AG09319 (cell line): ENCODE measurements at regions not wholly inside any gene's neighbourhood (a gene's known extent, or its start where the extent isn't known, plus 50 kb on each side); places are given as distances from the start of the nearest gene placed in this dataset.
A peak's percentile ranks its signal among the peaks of the same experiment; 100 is the strongest.
"Not testable (repeated sequence)": the region's sequence is repeated elsewhere in the genome, so short reads cannot be mapped to it uniquely, and the experiment has no call there.

Experiments used
- DNase-seq: peaks from one replicate; pipeline ENCODE4 v3.0.0-alpha.2; 2010; ENCODE audit warnings: low read depth; ENCODE audit errors: extremely low read depth
- TF ChIP-seq, protein P1 (sequence below): IDR thresholded peaks from 2 replicates; pipeline ENCODE4 v1.5.1; 2011; ENCODE audit warnings: low read depth, mild to moderate bottlenecking, inconsistent platforms, low read length, moderate library complexity

DNA sequence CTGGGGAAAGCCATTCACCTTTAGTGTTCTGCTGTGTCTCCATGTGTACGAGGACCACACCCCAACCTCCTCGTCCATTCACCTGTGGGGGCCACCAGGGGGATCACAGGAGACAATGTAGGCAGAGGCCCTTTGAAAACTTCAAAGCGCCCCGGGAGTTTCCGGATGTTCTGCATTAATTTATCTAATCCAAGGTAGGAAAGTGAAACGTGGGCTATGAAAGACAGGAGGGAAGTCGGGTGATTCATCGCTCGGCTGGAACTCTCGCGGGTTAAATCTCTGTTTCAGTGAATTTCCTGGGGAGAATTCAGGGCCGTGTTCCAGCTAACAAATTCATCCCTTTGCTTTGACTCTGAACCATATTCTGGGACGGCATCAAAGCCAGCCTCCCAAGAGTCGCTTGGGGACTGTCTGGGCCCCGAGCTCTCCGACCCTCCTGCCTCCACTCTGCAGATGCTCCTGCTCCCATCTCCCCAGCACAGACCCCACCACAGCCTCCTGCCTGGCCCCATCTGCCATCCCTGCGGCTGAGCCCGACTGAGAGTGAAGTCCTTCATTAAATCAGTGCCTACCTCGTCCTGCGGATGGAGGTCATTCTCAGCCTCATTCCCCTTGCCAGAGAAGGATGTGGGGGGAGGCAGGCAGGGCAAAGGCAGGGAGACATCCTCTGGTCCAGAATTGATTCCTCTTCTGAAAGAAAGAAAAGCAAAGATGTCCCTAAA is 114.1 kb upstream of the CARD11 start:
- TF ChIP-seq, protein P1, sequence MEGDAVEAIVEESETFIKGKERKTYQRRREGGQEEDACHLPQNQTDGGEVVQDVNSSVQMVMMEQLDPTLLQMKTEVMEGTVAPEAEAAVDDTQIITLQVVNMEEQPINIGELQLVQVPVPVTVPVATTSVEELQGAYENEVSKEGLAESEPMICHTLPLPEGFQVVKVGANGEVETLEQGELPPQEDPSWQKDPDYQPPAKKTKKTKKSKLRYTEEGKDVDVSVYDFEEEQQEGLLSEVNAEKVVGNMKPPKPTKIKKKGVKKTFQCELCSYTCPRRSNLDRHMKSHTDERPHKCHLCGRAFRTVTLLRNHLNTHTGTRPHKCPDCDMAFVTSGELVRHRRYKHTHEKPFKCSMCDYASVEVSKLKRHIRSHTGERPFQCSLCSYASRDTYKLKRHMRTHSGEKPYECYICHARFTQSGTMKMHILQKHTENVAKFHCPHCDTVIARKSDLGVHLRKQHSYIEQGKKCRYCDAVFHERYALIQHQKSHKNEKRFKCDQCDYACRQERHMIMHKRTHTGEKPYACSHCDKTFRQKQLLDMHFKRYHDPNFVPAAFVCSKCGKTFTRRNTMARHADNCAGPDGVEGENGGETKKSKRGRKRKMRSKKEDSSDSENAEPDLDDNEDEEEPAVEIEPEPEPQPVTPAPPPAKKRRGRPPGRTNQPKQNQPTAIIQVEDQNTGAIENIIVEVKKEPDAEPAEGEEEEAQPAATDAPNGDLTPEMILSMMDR = no peak
- no peak for DNase-seq

- TF ChIP-seq, protein P1 = no peak
- no peak for DNase-seq
Measured at GRCh38 chr7:3158341-3158760, 114.7 kb upstream of the CARD11 start.

DNA sequence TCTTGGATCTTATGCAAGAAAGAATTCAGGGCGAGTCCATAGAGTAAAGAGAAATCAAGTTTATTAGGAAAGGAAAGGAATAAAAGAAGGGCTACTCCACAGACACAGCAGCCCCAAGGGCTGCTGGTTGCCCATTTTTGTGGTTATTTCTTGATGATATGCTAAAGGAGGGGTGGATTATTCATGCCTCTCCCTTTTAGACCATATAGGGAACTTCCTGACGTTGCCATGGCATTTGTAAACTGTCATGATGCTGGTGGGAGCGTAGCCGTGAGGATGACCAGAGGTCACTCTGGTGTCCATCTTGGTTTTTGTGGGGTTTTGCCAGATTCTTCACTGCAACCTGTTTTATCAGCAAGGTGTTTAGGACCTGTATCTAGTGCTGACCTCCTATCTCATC is 115.4 kb upstream of the CARD11 start:
- no peak for DNase-seq
- TF ChIP-seq, protein P1 = no peak

DNA sequence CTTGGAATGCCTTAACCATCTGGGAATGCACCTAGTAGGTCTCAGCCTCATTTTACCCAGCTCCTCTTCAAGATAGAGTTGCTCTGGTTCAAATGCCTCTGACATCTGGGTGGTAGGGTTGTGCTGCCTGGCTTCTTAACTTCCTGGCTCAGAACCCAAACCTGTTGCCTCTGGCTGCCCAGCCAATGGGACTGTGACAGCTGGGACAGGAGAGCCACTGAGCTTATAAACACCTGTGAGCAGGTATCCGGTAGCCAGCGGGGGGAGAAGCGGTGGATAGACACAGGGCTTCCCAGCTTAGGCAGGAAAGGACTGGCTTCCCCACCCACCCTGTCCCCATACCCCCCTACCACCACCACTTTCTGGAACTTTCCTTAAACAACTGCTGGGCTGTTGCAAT is 115.8 kb upstream of the CARD11 start:
- DNase-seq = no peak

DNA sequence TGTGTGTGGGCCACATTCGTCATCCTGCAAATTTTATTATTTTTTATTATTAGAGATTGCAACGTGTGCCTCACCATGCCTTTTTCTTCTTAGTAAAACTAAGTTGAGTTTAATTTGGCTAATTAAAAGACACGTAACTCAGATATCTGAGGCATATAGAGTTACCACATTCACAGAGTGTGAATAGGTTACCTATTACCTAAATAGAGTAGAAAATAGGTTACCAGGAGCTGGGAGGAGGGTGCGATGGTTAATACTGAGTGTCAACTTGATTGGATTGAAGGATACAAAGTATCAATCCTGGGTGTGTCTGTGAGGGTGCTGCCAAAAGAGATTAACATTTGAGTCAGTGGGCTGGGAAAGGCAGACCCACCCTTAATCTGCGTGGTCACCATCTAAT is 116.3 kb upstream of the CARD11 start:
- DNase-seq = not testable (repeated sequence)

More for the DNA sequence above, 115.8 kb upstream of the CARD11 start:
- TF ChIP-seq, protein P1 = no peak

DNA sequence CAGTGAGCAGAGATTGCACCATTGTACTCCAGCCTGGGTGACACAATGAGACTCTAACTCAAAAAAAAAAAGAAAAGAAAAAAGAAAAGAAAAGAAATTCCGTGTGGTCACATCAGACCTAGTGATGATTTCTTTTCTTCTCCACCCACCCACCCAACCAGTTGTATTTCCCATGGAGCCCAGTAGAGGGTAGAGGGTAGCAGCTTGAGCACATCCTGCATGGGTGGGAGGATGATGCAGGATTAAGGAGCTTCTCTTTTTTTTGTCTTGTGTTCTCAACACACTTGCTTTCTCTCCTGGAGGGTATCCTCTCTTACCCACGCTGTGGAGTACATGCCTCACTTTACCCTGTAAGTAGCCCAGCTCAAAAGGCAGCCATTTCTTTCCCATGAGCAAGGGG is 118.6 kb upstream of the CARD11 start:
- TF ChIP-seq, protein P1 = peak; percentile 4
- DNase-seq = no peak

DNA sequence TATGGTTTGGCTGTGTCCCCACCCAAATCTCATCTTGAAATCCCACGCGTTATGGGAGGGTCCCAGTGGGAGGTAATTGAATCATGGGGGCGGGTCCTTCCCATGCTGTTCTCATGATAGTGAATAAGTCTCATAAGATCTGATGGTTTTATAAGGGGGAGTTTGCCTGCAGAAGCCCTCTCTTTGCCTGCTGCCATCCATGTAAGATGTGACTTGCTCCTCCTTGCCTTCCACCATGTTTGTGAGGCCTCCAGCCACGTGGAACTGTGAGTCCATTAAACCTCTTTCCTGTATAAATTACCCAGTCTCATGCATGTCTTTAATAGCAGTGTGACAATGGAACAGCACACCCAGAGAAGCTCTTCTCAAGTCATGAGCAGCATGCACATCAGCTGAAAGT is 119.1 kb upstream of the CARD11 start:
- not testable (repeated sequence) for DNase-seq

- DNase-seq = no peak
- TF ChIP-seq, protein P1 = no peak
Measured at GRCh38 chr7:3164380-3164792, 120.7 kb upstream of the CARD11 start.
